IMR-90 (cell line): ENCODE measurements at regions not wholly inside any gene's neighbourhood (a gene's known extent, or its start where the extent isn't known, plus 50 kb on each side); places are given as distances from the start of the nearest gene placed in this dataset.

Experiments
- ATAC-seq: fragments of 200-7000 bp; cut with Tn5 transposase; 2 replicates; pipeline ENCODE4 v1.9.1; 2020; ENCODE audit warnings: low read depth, mild to moderate bottlenecking, moderate library complexity
- BruUV-seq: library from RNA; stranded (reverse); fragments of 400-500 nt; replicated peaks from 2 replicates; lab custom pipeline; 2021; lab: Mats Ljungman, UMichigan
- CTCF ChIA-PET: fragments of 300-600 bp; formaldehyde crosslinking; extraction: SDS; loops from one replicate; lab custom pipeline; 2021; ENCODE audit warnings: antibody characterized with exemption; lab: Yijun Ruan, JAX
- POLR2A ChIA-PET: fragments of 300-600 bp; sonication (Branson Sonifier 250); formaldehyde crosslinking; loops from one replicate; lab custom pipeline; 2022; ENCODE audit warnings: antibody characterized with exemption; ENCODE audit not compliant: unreplicated experiment; lab: Charles Lee
- DNase-seq: peaks from one replicate; pipeline ENCODE4 v3.0.0; 2013
- H2AFZ ChIP-seq: replicated peaks from 2 replicates; pipeline ENCODE3; 2013; ENCODE audit warnings: low read length, mild to moderate bottlenecking; ENCODE audit not compliant: poor library complexity
- H2AK5ac ChIP-seq: 2 replicates; pipeline ENCODE4 v1.6.1; 2013; ENCODE audit warnings: low read depth, low read length, inconsistent platforms
- H2AK9ac ChIP-seq: replicated peaks from 2 replicates; pipeline ENCODE3; 2013; ENCODE audit warnings: mild to moderate bottlenecking, low read depth, low read length, moderate library complexity; ENCODE audit not compliant: poor library complexity
- H2BK120ac ChIP-seq: 2 replicates; pipeline ENCODE4 v1.6.1; 2013; ENCODE audit warnings: low read depth, low read length, inconsistent platforms
- H2BK15ac ChIP-seq: 3 replicates; pipeline ENCODE4 v1.6.1; 2013; ENCODE audit warnings: low read depth, low read length, inconsistent platforms
- H2BK20ac ChIP-seq: 2 replicates; pipeline ENCODE4 v1.6.1; 2013; ENCODE audit warnings: low read depth, mild to moderate bottlenecking, inconsistent platforms, low read length, moderate library complexity
- H2BK5ac ChIP-seq: 2 replicates; pipeline ENCODE4 v1.6.1; 2013; ENCODE audit warnings: mild to moderate bottlenecking, low read depth, low read length, inconsistent platforms; ENCODE audit not compliant: poor library complexity, severe bottlenecking
- H3K14ac ChIP-seq: replicated peaks from 2 replicates; pipeline ENCODE4 v1.6.1; 2013; ENCODE audit warnings: low read depth, low read length, inconsistent platforms
- H3K18ac ChIP-seq: 2 replicates; pipeline ENCODE4 v1.6.1; 2013; ENCODE audit warnings: low read depth, low read length, control low read depth
- H3K23ac ChIP-seq: 2 replicates; pipeline ENCODE4 v1.6.1; 2013; ENCODE audit warnings: low read depth, low read length, inconsistent platforms
- H3K27ac ChIP-seq: 2 replicates; pipeline ENCODE4 v1.5.1; 2013; ENCODE audit warnings: mild to moderate bottlenecking, control low read depth, low read length; ENCODE audit not compliant: insufficient read depth
- H3K27me3 ChIP-seq: 2 replicates; pipeline ENCODE4 v1.6.1; 2013; ENCODE audit warnings: low read length; ENCODE audit not compliant: control insufficient read depth, insufficient read depth
- H3K36me3 ChIP-seq: 2 replicates; pipeline ENCODE4 v1.6.1; 2013; ENCODE audit warnings: low read length, mixed read lengths; ENCODE audit not compliant: control insufficient read depth, insufficient read depth
- H3K4ac ChIP-seq: 2 replicates; pipeline ENCODE4 v1.6.1; 2013; ENCODE audit warnings: low read depth, low read length, inconsistent platforms
- H3K4me1 ChIP-seq: 2 replicates; pipeline ENCODE4 v1.6.1; 2013; ENCODE audit warnings: low read length, mixed read lengths; ENCODE audit not compliant: control insufficient read depth, insufficient read depth
- H3K4me2 ChIP-seq: 2 replicates; pipeline ENCODE4 v1.6.1; 2013; ENCODE audit warnings: low read depth, mild to moderate bottlenecking, control low read depth, low read length, moderate library complexity
- H3K4me3 ChIP-seq: 2 replicates; pipeline ENCODE4 v1.5.1; 2013; ENCODE audit warnings: low read depth, mild to moderate bottlenecking, control low read depth, low read length, moderate library complexity; ENCODE audit not compliant: insufficient read depth
- H3K56ac ChIP-seq: 2 replicates; pipeline ENCODE4 v1.6.1; 2013; ENCODE audit warnings: low read length, inconsistent platforms; ENCODE audit not compliant: insufficient read depth; ENCODE audit errors: extremely low read depth
- H3K79me1 ChIP-seq, 2 experiments: 2 replicates each; pipeline ENCODE4 v1.6.1; 2013; ENCODE audit warnings: low read length in 2 of 2, inconsistent platforms in 1 of 2, low read depth in 1 of 2
- H3K9ac ChIP-seq: 2 replicates; pipeline ENCODE4 v1.6.1; 2013; ENCODE audit warnings: low read depth, low read length, control low read depth
- H3K9me1 ChIP-seq: 2 replicates; pipeline ENCODE4 v1.6.1; 2013; ENCODE audit warnings: low read length, inconsistent platforms; ENCODE audit not compliant: insufficient read depth
- H3K9me3 ChIP-seq: 2 replicates; pipeline ENCODE4 v1.6.1; 2013; ENCODE audit warnings: low read length; ENCODE audit not compliant: control insufficient read depth, insufficient read depth
- H4K20me1 ChIP-seq: 2 replicates; pipeline ENCODE4 v1.6.1; 2013; ENCODE audit warnings: low read length, inconsistent platforms; ENCODE audit not compliant: insufficient read depth
- H4K5ac ChIP-seq: 2 replicates; pipeline ENCODE4 v1.6.1; 2013; ENCODE audit warnings: mild to moderate bottlenecking, low read depth, low read length, control low read depth
- H4K8ac ChIP-seq, 2 experiments: 2 replicates each; pipeline ENCODE4 v1.6.1; 2013; ENCODE audit warnings: low read depth in 2 of 2, low read length in 2 of 2, control low read depth in 1 of 2, inconsistent platforms in 1 of 2
- H4K91ac ChIP-seq: 2 replicates; pipeline ENCODE4 v1.6.1; 2013; ENCODE audit warnings: low read depth, low read length, inconsistent platforms; ENCODE audit not compliant: insufficient read depth
- BHLHE40 ChIP-seq: fragments of 150-350 bp; IDR thresholded peaks from 2 replicates; pipeline ENCODE4 v1.6.1; 2016; ENCODE audit warnings: mild to moderate bottlenecking, low read depth, low read length
- CEBPB ChIP-seq: IDR thresholded peaks from 2 replicates; pipeline ENCODE4 v1.6.1; 2012; ENCODE audit warnings: low read depth, low read length, improper control_type of control experiment
- CHD1 ChIP-seq: IDR thresholded peaks from 2 replicates; pipeline ENCODE4 v1.6.1; 2012; ENCODE audit warnings: low read depth, low read length, improper control_type of control experiment
- FOS ChIP-seq: fragments of 150-350 bp; IDR thresholded peaks from 2 replicates; pipeline ENCODE4 v1.6.1; 2016; ENCODE audit warnings: low read depth, low read length
- MAFK ChIP-seq: IDR thresholded peaks from 2 replicates; pipeline ENCODE4 v1.6.1; 2012; ENCODE audit warnings: low read depth, low read length, improper control_type of control experiment
- MAZ ChIP-seq: IDR thresholded peaks from 2 replicates; pipeline ENCODE4 v1.6.1; 2012; ENCODE audit warnings: low read depth, mild to moderate bottlenecking, low read length, improper control_type of control experiment, moderate library complexity, borderline replicate concordance
- MXI1 ChIP-seq: IDR thresholded peaks from 2 replicates; pipeline ENCODE4 v1.6.1; 2012; ENCODE audit warnings: low read depth, mild to moderate bottlenecking, low read length, moderate library complexity, borderline replicate concordance
- NFE2L2 ChIP-seq: fragments of 150-350 bp; IDR thresholded peaks from 2 replicates; pipeline ENCODE4 v1.6.1; 2016; ENCODE audit warnings: low read depth, mild to moderate bottlenecking, low read length
- POLR2A ChIP-seq: IDR thresholded peaks from 2 replicates; pipeline ENCODE4 v1.6.1; 2012; ENCODE audit warnings: mild to moderate bottlenecking, low read depth, low read length
- RAD21 ChIP-seq: IDR thresholded peaks from 2 replicates; pipeline ENCODE4 v1.6.1; 2012; ENCODE audit warnings: low read length, improper control_type of control experiment
- RCOR1 ChIP-seq: IDR thresholded peaks from 2 replicates; pipeline ENCODE4 v1.6.1; 2012; ENCODE audit warnings: mild to moderate bottlenecking, low read length, improper control_type of control experiment; ENCODE audit not compliant: insufficient replicate concordance
- RFX5 ChIP-seq: IDR thresholded peaks from 2 replicates; pipeline ENCODE4 v1.8.0; 2012; ENCODE audit warnings: low read depth, mild to moderate bottlenecking, low read length, moderate library complexity
- SMC3 ChIP-seq: fragments of 150-350 bp; IDR thresholded peaks from 2 replicates; pipeline ENCODE4 v1.6.1; 2016; ENCODE audit warnings: low read depth, mild to moderate bottlenecking, antibody characterized with exemption, low read length, moderate library complexity
- WGBS, 2 experiments: methylation state at CpG; one replicate each; pipeline versions ENCODE4 v1.1.5 to v1.1.7; 2013; ENCODE audit warnings: missing lambda C conversion rate in 2 of 2; ENCODE audit not compliant: insufficient read length in 1 of 2; ENCODE audit errors: extremely low coverage in 2 of 2; 5-methylcytosine and 5-hydroxymethylcytosine counted together
- dilution Hi-C: fragments of 300-500 bp; cut with HindIII; formaldehyde crosslinking; loops from one replicate; pipeline ENCODE4 v1.14.3; 2018; ENCODE audit warnings: low sequenced_read_pairs; ENCODE audit not compliant: unreplicated experiment
- in situ Hi-C: fragments of 300-500 bp; cut with MboI; formaldehyde crosslinking; loops from 3 replicates; pipeline ENCODE4 v1.14.3; 2019; ENCODE audit warnings: low sequenced_read_pairs, inconsistent platforms, mixed read lengths
- intact Hi-C: fragments of 100-400 bp; cut with micrococcal nuclease; formaldehyde crosslinking; loops from 2 replicates; pipeline ENCODE4 v1.10.0; 2022
- TF ChIP-seq, protein P1 (sequence below): fragments of 150-350 bp; IDR thresholded peaks from 2 replicates; pipeline ENCODE4 v1.6.1; 2016; ENCODE audit warnings: low read depth, mild to moderate bottlenecking, low read length, moderate library complexity, borderline replicate concordance
- TF ChIP-seq, protein P2 (sequence below): fragments of 150-350 bp; IDR thresholded peaks from 2 replicates; pipeline ENCODE4 v1.6.1; 2017; ENCODE audit warnings: mild to moderate bottlenecking, antibody characterized with exemption, low read length, low read depth
- TF ChIP-seq, protein P3 (sequence below): conservative IDR thresholded peaks from 2 replicates; pipeline ENCODE4 v1.5.1; 2012; ENCODE audit warnings: mild to moderate bottlenecking, low read depth, low read length, improper control_type of control experiment

DNA sequence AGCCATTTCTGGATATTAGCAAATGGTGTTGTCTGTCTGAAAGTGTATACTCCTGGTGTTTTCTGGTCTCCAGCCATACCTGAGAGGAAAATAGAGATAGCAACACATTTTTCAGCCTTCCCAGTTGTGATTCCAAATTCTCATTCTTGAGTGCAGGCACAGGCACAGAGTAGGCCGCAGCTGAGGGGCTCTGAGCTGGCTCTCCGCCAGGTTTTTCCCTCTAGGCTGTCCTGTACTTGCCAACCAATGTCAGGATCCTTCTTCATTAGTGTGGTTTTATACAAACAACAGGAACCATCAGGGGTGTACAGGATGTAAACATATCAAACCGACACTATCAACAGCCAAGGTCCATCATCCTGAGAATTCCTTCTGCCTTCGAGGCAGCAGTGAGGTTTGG is 1733.6 kb upstream of the CELF4 start:
- no peaks in the 10 kb centered on the region for H3K9me3 ChIP-seq
- H3K4me1 ChIP-seq, result no peaks in the 10 kb centered on the region
- no peak overlapping the region for H2BK5ac ChIP-seq
- no peak overlapping the region for H3K9ac ChIP-seq
- in situ Hi-C loops (no loop called here), intact Hi-C loops (no loop called here), dilution Hi-C loops (no loop called here)
- no peak overlapping the region for H3K4me3 ChIP-seq
- WGBS, 2 experiments, result no CpG with 5 or more reads among the region's 4 CpGs
- H3K27ac ChIP-seq, result no peak overlapping the region
- H3K36me3 ChIP-seq, result no peaks in the 10 kb centered on the region
- H2AK5ac ChIP-seq, result no peak overlapping the region
- TF ChIP-seq, protein P1, sequence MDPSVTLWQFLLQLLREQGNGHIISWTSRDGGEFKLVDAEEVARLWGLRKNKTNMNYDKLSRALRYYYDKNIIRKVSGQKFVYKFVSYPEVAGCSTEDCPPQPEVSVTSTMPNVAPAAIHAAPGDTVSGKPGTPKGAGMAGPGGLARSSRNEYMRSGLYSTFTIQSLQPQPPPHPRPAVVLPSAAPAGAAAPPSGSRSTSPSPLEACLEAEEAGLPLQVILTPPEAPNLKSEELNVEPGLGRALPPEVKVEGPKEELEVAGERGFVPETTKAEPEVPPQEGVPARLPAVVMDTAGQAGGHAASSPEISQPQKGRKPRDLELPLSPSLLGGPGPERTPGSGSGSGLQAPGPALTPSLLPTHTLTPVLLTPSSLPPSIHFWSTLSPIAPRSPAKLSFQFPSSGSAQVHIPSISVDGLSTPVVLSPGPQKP, result no peak
- TF ChIP-seq SMC3 (no peak), RFX5 (no peak), POLR2A (no peak), MXI1 (no peak), MAZ (no peak), FOS (no peak), CHD1 (no peak), NFE2L2 (no peak), RCOR1 (no peak), MAFK (no peak), RAD21 (no peak), BHLHE40 (no peak), CEBPB (no peak)
- TF ChIP-seq, protein P2, sequence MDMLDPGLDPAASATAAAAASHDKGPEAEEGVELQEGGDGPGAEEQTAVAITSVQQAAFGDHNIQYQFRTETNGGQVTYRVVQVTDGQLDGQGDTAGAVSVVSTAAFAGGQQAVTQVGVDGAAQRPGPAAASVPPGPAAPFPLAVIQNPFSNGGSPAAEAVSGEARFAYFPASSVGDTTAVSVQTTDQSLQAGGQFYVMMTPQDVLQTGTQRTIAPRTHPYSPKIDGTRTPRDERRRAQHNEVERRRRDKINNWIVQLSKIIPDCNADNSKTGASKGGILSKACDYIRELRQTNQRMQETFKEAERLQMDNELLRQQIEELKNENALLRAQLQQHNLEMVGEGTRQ, result no peak
- TF ChIP-seq, protein P3, sequence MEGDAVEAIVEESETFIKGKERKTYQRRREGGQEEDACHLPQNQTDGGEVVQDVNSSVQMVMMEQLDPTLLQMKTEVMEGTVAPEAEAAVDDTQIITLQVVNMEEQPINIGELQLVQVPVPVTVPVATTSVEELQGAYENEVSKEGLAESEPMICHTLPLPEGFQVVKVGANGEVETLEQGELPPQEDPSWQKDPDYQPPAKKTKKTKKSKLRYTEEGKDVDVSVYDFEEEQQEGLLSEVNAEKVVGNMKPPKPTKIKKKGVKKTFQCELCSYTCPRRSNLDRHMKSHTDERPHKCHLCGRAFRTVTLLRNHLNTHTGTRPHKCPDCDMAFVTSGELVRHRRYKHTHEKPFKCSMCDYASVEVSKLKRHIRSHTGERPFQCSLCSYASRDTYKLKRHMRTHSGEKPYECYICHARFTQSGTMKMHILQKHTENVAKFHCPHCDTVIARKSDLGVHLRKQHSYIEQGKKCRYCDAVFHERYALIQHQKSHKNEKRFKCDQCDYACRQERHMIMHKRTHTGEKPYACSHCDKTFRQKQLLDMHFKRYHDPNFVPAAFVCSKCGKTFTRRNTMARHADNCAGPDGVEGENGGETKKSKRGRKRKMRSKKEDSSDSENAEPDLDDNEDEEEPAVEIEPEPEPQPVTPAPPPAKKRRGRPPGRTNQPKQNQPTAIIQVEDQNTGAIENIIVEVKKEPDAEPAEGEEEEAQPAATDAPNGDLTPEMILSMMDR, result no peak
- no peak overlapping the region for H2AK9ac ChIP-seq
- DNase-seq, result no peak
- no peak overlapping the region for H2BK20ac ChIP-seq
- POLR2A ChIA-PET, result no interaction called here
- no peak overlapping the region for H3K14ac ChIP-seq
- no peak overlapping the region for H3K4me2 ChIP-seq
- no peak for ATAC-seq
- no peak overlapping the region for H4K5ac ChIP-seq
- H2AFZ ChIP-seq, result no peak overlapping the region
- no peak overlapping the region for H2BK15ac ChIP-seq
- H3K4ac ChIP-seq, result no peak overlapping the region
- no peaks in the 10 kb centered on the region for H4K20me1 ChIP-seq
- H2BK120ac ChIP-seq, result no peak overlapping the region
- no peak overlapping the region for H3K23ac ChIP-seq
- H3K79me1 ChIP-seq, result no peaks in the 10 kb centered on the region
- no TSS peak for BruUV-seq
- no peaks in the 10 kb centered on the region for H3K27me3 ChIP-seq
- no peaks in the 10 kb centered on the region for H3K9me1 ChIP-seq
- H4K8ac ChIP-seq, result no peak overlapping the region
- no peak overlapping the region for H3K56ac ChIP-seq
- CTCF ChIA-PET, result no interaction called here
- no peak overlapping the region for H3K18ac ChIP-seq
- H4K91ac ChIP-seq, result no peak overlapping the region
